Coronary artery (tissue), 2 donors: ENCODE measurements at regions not wholly inside any gene's neighbourhood (a gene's known extent, or its start where the extent isn't known, plus 50 kb on each side); places are given as distances from the start of the nearest gene placed in this dataset.

ENCODE experiments used
- DNase-seq: peaks from one replicate; pipeline ENCODE4 v3.0.0-alpha.2; 2017; ENCODE audit warnings: low spot score
- H3K27ac ChIP-seq, 2 donors: fragments of 200-600 bp; sonication (generic); one replicate each; pipeline ENCODE4 v1.5.1; 2016 to 2019
- H3K4me3 ChIP-seq: fragments of 200-600 bp; sonication (generic); 2 replicates; pipeline ENCODE4 v1.5.1; 2016; ENCODE audit warnings: mild to moderate bottlenecking, moderate library complexity
- TF ChIP-seq, protein P1 (sequence below): fragments of 200-600 bp; sonication (generic); IDR thresholded peaks from one replicate; pipeline ENCODE4 v1.5.1; 2019; ENCODE audit warnings: antibody characterized with exemption

DNA sequence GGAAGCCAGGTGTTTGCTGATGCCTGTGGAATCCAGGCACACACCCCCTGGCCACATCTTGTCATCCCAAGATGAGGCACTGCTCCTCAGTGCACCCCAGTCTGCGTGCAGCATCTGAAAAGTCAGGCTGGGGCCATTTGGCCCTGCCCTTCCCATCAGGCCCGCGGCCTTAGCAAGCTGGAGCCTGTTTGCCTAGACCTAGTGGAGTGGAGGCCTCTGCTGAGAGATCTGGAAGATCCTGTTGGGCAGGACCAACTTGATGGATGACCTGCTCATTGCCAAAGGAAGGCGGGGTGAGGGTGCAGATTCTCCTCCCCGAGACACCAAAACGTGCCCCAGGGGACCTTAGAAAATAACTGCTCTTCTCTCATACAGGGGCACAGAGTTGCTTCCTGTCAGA is 220.2 kb downstream of the SHQ1 start:
- TF ChIP-seq, protein P1, sequence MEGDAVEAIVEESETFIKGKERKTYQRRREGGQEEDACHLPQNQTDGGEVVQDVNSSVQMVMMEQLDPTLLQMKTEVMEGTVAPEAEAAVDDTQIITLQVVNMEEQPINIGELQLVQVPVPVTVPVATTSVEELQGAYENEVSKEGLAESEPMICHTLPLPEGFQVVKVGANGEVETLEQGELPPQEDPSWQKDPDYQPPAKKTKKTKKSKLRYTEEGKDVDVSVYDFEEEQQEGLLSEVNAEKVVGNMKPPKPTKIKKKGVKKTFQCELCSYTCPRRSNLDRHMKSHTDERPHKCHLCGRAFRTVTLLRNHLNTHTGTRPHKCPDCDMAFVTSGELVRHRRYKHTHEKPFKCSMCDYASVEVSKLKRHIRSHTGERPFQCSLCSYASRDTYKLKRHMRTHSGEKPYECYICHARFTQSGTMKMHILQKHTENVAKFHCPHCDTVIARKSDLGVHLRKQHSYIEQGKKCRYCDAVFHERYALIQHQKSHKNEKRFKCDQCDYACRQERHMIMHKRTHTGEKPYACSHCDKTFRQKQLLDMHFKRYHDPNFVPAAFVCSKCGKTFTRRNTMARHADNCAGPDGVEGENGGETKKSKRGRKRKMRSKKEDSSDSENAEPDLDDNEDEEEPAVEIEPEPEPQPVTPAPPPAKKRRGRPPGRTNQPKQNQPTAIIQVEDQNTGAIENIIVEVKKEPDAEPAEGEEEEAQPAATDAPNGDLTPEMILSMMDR, result no peak
- DNase-seq, result no peak
- Histone ChIP-seq H3K27ac (no peak overlapping the region), H3K4me3 (no peak overlapping the region)

DNA sequence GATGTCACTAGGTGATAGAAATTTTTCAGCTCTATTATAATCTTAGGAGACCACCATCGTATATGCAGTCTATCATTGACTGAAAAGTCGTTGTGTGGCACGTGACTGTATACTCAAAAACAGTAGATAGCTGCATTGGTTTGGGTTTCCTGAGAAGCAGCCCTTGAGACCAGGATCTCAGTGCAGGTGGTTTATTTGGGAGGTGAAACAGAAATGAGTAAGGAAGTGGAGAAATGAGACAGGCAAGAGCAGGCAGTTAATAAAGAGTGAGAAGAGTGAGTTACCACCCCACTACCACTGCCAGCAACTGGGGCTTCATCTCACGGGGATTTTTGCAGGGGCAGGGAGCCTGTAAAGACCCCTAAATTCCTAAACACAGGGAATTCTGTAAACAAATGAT is 221.0 kb downstream of the SHQ1 start:
- H3K27ac ChIP-seq, result no peak overlapping the region
- DNase-seq, result no peak
- TF ChIP-seq, protein P1, result no peak
- H3K4me3 ChIP-seq, result no peak overlapping the region

DNA sequence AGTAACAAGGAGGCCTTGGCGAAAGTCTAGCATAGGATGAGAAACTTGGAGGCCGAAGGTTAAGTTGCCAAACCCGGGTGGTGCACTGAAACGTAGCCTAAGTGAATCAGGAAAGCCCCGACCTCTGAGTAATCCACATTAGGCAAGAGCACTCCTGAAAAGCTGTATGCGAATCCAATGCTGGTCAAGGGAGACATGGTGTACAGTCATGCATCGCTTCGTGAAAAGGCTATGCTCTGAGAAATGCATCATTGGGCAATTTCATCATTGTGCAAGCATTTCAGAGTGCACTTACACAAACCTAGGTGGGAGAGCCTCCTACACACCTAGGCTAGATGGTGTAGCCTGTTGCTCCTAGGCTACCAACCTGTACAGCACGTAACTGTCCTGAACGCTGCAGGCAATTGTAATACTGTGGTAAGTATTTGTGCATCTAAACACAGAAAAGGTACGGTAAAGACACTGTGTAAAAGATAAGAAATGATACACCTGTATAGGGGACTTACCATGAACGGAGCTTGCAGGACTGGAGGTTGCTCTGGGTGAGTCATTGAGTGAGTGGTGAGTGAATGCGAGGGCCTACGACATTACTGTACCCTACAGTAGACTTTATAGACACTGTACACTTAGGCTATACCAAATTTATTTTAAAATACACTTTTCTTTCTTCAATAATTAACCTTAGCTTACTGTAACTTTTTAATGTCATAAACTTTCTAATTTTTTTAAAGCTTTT is 222.5 kb downstream of the SHQ1 start:
- TF ChIP-seq, protein P1, result no peak
- no peak for DNase-seq
- H3K27ac ChIP-seq, result no peak overlapping the region
- no peak overlapping the region for H3K4me3 ChIP-seq

DNA sequence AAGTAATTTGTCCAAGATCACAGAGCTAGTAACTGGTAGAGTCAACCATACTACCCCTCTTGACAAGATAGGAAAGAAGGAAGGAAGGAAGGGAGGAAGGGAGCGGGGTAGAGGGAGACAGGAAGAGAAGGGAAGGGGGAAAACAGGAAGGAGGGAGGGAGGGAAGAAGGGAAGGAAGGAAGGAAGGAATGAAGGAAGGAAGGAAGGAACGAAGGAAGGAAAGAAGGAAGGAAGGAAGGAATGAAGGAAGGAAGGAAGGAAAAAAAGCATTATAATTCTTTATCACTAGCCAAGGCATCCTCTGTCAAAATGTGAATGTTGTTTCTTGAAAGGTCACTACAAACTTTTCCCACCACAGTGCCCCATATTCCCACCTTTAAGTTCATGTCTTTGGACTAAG is 223.6 kb downstream of the SHQ1 start:
- TF ChIP-seq, protein P1, result no peak
- no peak overlapping the region for H3K4me3 ChIP-seq
- H3K27ac ChIP-seq, result no peak overlapping the region
- no peak for DNase-seq

DNA sequence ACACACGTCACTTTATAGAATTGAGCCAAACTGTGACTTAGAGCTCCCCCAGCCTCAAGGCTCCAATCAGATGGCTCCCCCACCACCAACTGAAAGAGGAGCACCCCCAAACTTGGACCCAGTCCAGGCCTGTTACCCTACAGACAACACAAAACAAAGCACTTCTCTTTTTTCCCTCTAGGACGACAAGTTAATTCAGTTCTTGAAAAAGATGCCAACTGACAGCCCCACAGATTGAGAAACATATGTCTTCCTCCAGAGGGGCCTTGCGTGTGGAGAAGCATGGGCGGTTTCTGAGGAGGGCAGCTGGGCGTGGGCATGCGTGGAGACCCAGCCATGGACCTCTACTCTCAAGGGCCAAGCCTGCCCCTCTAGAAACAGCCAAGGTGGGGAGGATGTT is 229.5 kb downstream of the SHQ1 start:
- TF ChIP-seq, protein P1, result no peak
- Histone ChIP-seq H3K27ac (no peak overlapping the region), H3K4me3 (no peak overlapping the region)
- no peak for DNase-seq

DNA sequence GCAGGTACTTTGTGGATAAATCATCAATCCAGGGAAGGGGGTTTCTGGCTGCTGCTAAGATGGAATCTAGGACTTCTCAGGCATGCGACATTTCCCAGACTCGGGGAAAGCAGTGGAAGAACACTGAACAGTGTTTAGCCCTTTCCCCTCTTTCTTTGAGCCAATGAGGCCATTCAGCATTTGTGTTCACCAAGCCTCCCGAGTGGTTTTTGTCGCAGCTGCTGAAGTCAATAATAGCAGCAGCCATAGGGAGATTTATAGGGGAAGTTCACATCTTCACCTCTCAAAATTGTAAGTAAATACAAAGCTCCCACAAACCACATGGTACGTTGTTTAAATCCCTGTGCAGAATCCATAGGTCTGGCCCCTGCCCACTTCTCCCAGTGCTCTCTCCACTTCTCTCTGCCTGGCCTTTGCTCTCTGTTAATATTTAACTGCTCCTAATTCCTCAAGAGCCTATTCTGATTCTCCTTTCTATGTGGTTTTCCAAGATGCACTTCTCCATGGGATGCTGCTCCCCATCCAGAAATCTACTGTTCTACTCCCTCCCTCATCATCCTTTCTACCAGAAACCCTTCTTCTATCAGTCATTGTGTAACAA is 230.7 kb downstream of the SHQ1 start:
- TF ChIP-seq, protein P1, result no peak
- H3K27ac ChIP-seq, result no peak overlapping the region
- no peak for DNase-seq
- H3K4me3 ChIP-seq, result no peak overlapping the region

DNA sequence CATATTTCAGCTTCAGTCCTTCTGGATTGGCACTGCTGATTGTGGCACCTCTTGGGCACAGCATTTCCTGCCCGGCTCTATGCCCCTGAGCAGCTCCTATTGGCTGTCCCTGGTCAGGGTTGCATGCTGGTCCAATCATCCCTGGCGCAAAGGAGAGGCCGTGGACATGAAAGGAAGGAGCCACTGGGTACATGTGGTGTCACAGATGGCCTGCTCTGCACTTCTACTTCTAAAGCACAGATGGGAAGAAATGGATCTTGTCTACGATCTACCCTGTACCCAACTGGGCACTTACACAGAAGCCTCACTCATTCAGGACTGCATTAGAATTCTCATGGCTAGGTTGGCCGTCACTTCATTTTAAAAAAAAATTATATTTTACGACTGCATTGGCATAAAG is 232.5 kb downstream of the SHQ1 start:
- TF ChIP-seq, protein P1, result no peak
- no peak overlapping the region for H3K27ac ChIP-seq
- no peak overlapping the region for H3K4me3 ChIP-seq
- no peak for DNase-seq
